T1000 (cell line): ENCODE measurements at regions not wholly inside any gene's neighbourhood (a gene's known extent, or its start where the extent isn't known, plus 50 kb on each side); places are given as distances from the start of the nearest gene placed in this dataset.

ENCODE experiments used
- DNase-seq: peaks from one replicate; lab custom pipeline; 2025; ENCODE audit warnings: mixed read lengths; lab: John Stamatoyannopoulos, UW

- DNase-seq, result no peak
These were observed 245.3 kb downstream of the HACE1 start for GRCh38 chr6:104614394-104614793.

GRCh38 chr6:104613416-104614001 lies 246.2 kb downstream of the HACE1 start:
- no peak for DNase-seq

- DNase-seq, result no peak
These were observed 247.2 kb downstream of the HACE1 start for GRCh38 chr6:104612541-104612940.

- DNase-seq, result no peak
These were observed 251.6 kb downstream of the HACE1 start for GRCh38 chr6:104608101-104608500.

GRCh38 chr6:104607501-104607900 lies 252.2 kb downstream of the HACE1 start:
- no peak for DNase-seq

- no peak for DNase-seq
These were observed 253.4 kb downstream of the HACE1 start for GRCh38 chr6:104606361-104606760.

GRCh38 chr6:104604685-104605084 lies 255.0 kb downstream of the HACE1 start:
- no peak for DNase-seq

GRCh38 chr6:104603108-104603745 lies 256.5 kb downstream of the HACE1 start:
- no peak for DNase-seq

GRCh38 chr6:104601721-104602120 lies 258.0 kb downstream of the HACE1 start:
- no peak for DNase-seq

GRCh38 chr6:104601131-104601651 lies 258.5 kb downstream of the HACE1 start:
- no peak for DNase-seq

- no peak for DNase-seq
These were observed 259.1 kb downstream of the HACE1 start for GRCh38 chr6:104600639-104600931.

GRCh38 chr6:104599821-104600638 lies 259.7 kb downstream of the HACE1 start:
- DNase-seq, result no peak

- DNase-seq, result no peak
These were observed 262.1 kb downstream of the HACE1 start for GRCh38 chr6:104597541-104598050.

GRCh38 chr6:104596091-104596490 lies 263.6 kb downstream of the HACE1 start:
- DNase-seq, result no peak

GRCh38 chr6:104595311-104595820 lies 264.4 kb downstream of the HACE1 start:
- no peak for DNase-seq

GRCh38 chr6:104591573-104592334 lies 268.0 kb downstream of the HACE1 start:
- no peak for DNase-seq

- DNase-seq, result no peak
These were observed 269.8 kb downstream of the HACE1 start for GRCh38 chr6:104589940-104590339.

- no peak for DNase-seq
These were observed 274.1 kb downstream of the HACE1 start for GRCh38 chr6:104585646-104586045.

- DNase-seq, result no peak
These were observed 279.3 kb downstream of the HACE1 start for GRCh38 chr6:104580452-104580851.

- no peak for DNase-seq
These were observed 280.3 kb downstream of the HACE1 start for GRCh38 chr6:104579310-104579863.

GRCh38 chr6:104575536-104575935 lies 284.2 kb downstream of the HACE1 start:
- no peak for DNase-seq
